MM.1S (cell line): ENCODE measurements at regions not wholly inside any gene's neighbourhood (a gene's known extent, or its start where the extent isn't known, plus 50 kb on each side); places are given as distances from the start of the nearest gene placed in this dataset.

Source experiments
- CTCF ChIP-seq: fragments of 300-600 bp; sonication (generic); IDR thresholded peaks from 2 replicates; pipeline ENCODE4 v1.5.1; 2016; ENCODE audit warnings: antibody characterized with exemption, low read length, mixed read lengths
- EZH2 ChIP-seq: fragments of 300-600 bp; sonication (generic); optimal IDR thresholded peaks from 2 replicates; pipeline ENCODE3; 2017; ENCODE audit warnings: low read depth, mild to moderate bottlenecking, antibody characterized with exemption, low read length, mixed read lengths
- EZH2phosphoT487 ChIP-seq: fragments of 300-600 bp; sonication (generic); IDR thresholded peaks from 2 replicates; pipeline ENCODE4 v1.6.1; 2018; ENCODE audit warnings: antibody characterized with exemption, low read length

GRCh38 chr14:40123816-40124215 is 691.6 kb upstream of the FBXO33 start:
- TF ChIP-seq CTCF (no peak), EZH2 (no peak), EZH2phosphoT487 (no peak)
